Skeletal muscle satellite cell (primary cell): ENCODE measurements at regions not wholly inside any gene's neighbourhood (a gene's known extent, or its start where the extent isn't known, plus 50 kb on each side); places are given as distances from the start of the nearest gene placed in this dataset.

Source experiments
- H3K27me3 ChIP-seq: 2 replicates; pipeline ENCODE4 v1.7.0; 2013; ENCODE audit warnings: low read length; ENCODE audit not compliant: control insufficient read depth, insufficient read depth
- H3K36me3 ChIP-seq: 2 replicates; pipeline ENCODE4 v1.7.0; 2013; ENCODE audit warnings: mild to moderate bottlenecking, control low read depth, low read length; ENCODE audit not compliant: insufficient read depth
- H3K4me1 ChIP-seq: 2 replicates; pipeline ENCODE4 v1.7.0; 2013; ENCODE audit warnings: low read length; ENCODE audit not compliant: control insufficient read depth, insufficient read depth
- H3K4me2 ChIP-seq: 2 replicates; pipeline ENCODE4 v1.7.0; 2013; ENCODE audit warnings: mild to moderate bottlenecking, low read length
- H3K4me3 ChIP-seq: 2 replicates; pipeline ENCODE4 v1.7.0; 2013; ENCODE audit warnings: low read length
- H3K9ac ChIP-seq: 2 replicates; pipeline ENCODE4 v1.7.0; 2013; ENCODE audit warnings: mild to moderate bottlenecking, low read depth, low read length, moderate library complexity
- H3K9me3 ChIP-seq: replicated peaks from 2 replicates; pipeline ENCODE4 v1.7.0; 2013; ENCODE audit warnings: mild to moderate bottlenecking, control low read depth, low read length

- Histone ChIP-seq H3K4me2 (no peak overlapping the region), H3K27me3 (no peaks in the 10 kb centered on the region), H3K9ac (no peak overlapping the region), H3K9me3 (no peaks in the 10 kb centered on the region), H3K36me3 (no peaks in the 10 kb centered on the region), H3K4me1 (no peaks in the 10 kb centered on the region), H3K4me3 (no peak overlapping the region)
Measured at GRCh38 chr16:85429776-85430522, 183.2 kb upstream of the GSE1 start.

- Histone ChIP-seq H3K9ac (no peak overlapping the region), H3K4me3 (no peak overlapping the region), H3K27me3 (no peaks in the 10 kb centered on the region), H3K4me1 (peaks cover under 1% of the 10 kb centered on the region), H3K4me2 (no peak overlapping the region), H3K36me3 (no peaks in the 10 kb centered on the region), H3K9me3 (no peaks in the 10 kb centered on the region)
Measured at GRCh38 chr16:85430523-85431421, 182.3 kb upstream of the GSE1 start.

GRCh38 chr16:85431431-85432124 is 181.5 kb upstream of the GSE1 start:
- no peaks in the 10 kb centered on the region for H3K9me3 ChIP-seq
- no peak overlapping the region for H3K9ac ChIP-seq
- H3K4me2 ChIP-seq = no peak overlapping the region
- no peaks in the 10 kb centered on the region for H3K27me3 ChIP-seq
- H3K4me1 ChIP-seq = peaks cover 9% of the 10 kb centered on the region
- no peak overlapping the region for H3K4me3 ChIP-seq
- H3K36me3 ChIP-seq = no peaks in the 10 kb centered on the region

- no peak overlapping the region for H3K4me2 ChIP-seq
- H3K9me3 ChIP-seq = no peaks in the 10 kb centered on the region
- H3K9ac ChIP-seq = no peak overlapping the region
- no peaks in the 10 kb centered on the region for H3K27me3 ChIP-seq
- no peaks in the 10 kb centered on the region for H3K36me3 ChIP-seq
- no peak overlapping the region for H3K4me3 ChIP-seq
- H3K4me1 ChIP-seq = peaks cover 17% of the 10 kb centered on the region
Measured at GRCh38 chr16:85432606-85433005, 180.5 kb upstream of the GSE1 start.

GRCh38 chr16:85433477-85433876 is 179.6 kb upstream of the GSE1 start:
- H3K9me3 ChIP-seq = no peaks in the 10 kb centered on the region
- no peaks in the 10 kb centered on the region for H3K36me3 ChIP-seq
- no peak overlapping the region for H3K9ac ChIP-seq

GRCh38 chr16:85435286-85435685 is 177.8 kb upstream of the GSE1 start:
- H3K4me3 ChIP-seq = no peak overlapping the region
- H3K4me1 ChIP-seq = peaks cover 17% of the 10 kb centered on the region

More at GRCh38 chr16:85433477-85433876, 179.6 kb upstream of the GSE1 start:
- peaks cover 17% of the 10 kb centered on the region for H3K4me1 ChIP-seq
- H3K4me3 ChIP-seq = no peak overlapping the region
- H3K27me3 ChIP-seq = no peaks in the 10 kb centered on the region
- H3K4me2 ChIP-seq = no peak overlapping the region

GRCh38 chr16:85435700-85436099 is 177.4 kb upstream of the GSE1 start:
- no peak overlapping the region for H3K9ac ChIP-seq
- H3K36me3 ChIP-seq = no peaks in the 10 kb centered on the region
- no peak overlapping the region for H3K4me2 ChIP-seq
- peaks cover 17% of the 10 kb centered on the region for H3K4me1 ChIP-seq
- no peak overlapping the region for H3K4me3 ChIP-seq
- H3K27me3 ChIP-seq = no peaks in the 10 kb centered on the region
- H3K9me3 ChIP-seq = no peaks in the 10 kb centered on the region

More at GRCh38 chr16:85435286-85435685, 177.8 kb upstream of the GSE1 start:
- no peaks in the 10 kb centered on the region for H3K27me3 ChIP-seq
- H3K9ac ChIP-seq = no peak overlapping the region
- no peaks in the 10 kb centered on the region for H3K9me3 ChIP-seq
- no peak overlapping the region for H3K4me2 ChIP-seq
- H3K36me3 ChIP-seq = no peaks in the 10 kb centered on the region

- H3K4me3 ChIP-seq = no peak overlapping the region
- H3K36me3 ChIP-seq = no peaks in the 10 kb centered on the region
- peak overlapping the region; percentile 42 for H3K4me2 ChIP-seq
- H3K4me1 ChIP-seq = peaks cover 17% of the 10 kb centered on the region
- no peaks in the 10 kb centered on the region for H3K9me3 ChIP-seq
- peak overlapping the region; percentile 57 for H3K9ac ChIP-seq
- no peaks in the 10 kb centered on the region for H3K27me3 ChIP-seq
Measured at GRCh38 chr16:85436207-85436606, 176.9 kb upstream of the GSE1 start.

- Histone ChIP-seq H3K4me1 (peaks cover 17% of the 10 kb centered on the region), H3K9ac (peak overlapping the region; percentile 57), H3K27me3 (no peaks in the 10 kb centered on the region), H3K4me3 (no peak overlapping the region), H3K36me3 (no peaks in the 10 kb centered on the region), H3K9me3 (no peaks in the 10 kb centered on the region), H3K4me2 (peak overlapping the region; percentile 42)
Measured at GRCh38 chr16:85436636-85437165, 176.4 kb upstream of the GSE1 start.

- H3K9ac ChIP-seq = no peak overlapping the region
- no peaks in the 10 kb centered on the region for H3K27me3 ChIP-seq
- H3K36me3 ChIP-seq = no peaks in the 10 kb centered on the region
- no peaks in the 10 kb centered on the region for H3K9me3 ChIP-seq
- H3K4me1 ChIP-seq = peaks cover 17% of the 10 kb centered on the region
- no peak overlapping the region for H3K4me3 ChIP-seq
- H3K4me2 ChIP-seq = no peak overlapping the region
Measured at GRCh38 chr16:85437166-85438052, 175.7 kb upstream of the GSE1 start.
